HCT116 (cell line): ENCODE measurements at regions not wholly inside any gene's neighbourhood (a gene's known extent, or its start where the extent isn't known, plus 50 kb on each side); places are given as distances from the start of the nearest gene placed in this dataset.

Experiments used
- CEBPB ChIP-seq: IDR thresholded peaks from 2 replicates; pipeline ENCODE4 v1.6.1; 2012; ENCODE audit warnings: low read depth
- EZH2phosphoT487 ChIP-seq: fragments of 200-600 bp; IDR thresholded peaks from 2 replicates; pipeline ENCODE4 v1.6.1; 2018; ENCODE audit warnings: antibody characterized with exemption, borderline replicate concordance
- MAX ChIP-seq: IDR thresholded peaks from 2 replicates; pipeline ENCODE4 v1.6.1; 2012
- POLR2A ChIP-seq: IDR thresholded peaks from 2 replicates; pipeline ENCODE4 v1.7.0; 2011; ENCODE audit warnings: borderline replicate concordance; ENCODE audit not compliant: insufficient read depth, insufficient read length; ENCODE audit errors: extremely low read depth
- REST ChIP-seq: IDR thresholded peaks from 2 replicates; pipeline ENCODE4 v1.6.1; 2012; ENCODE audit warnings: low read depth
- SP1 ChIP-seq: IDR thresholded peaks from 2 replicates; pipeline ENCODE4 v1.6.1; 2012; ENCODE audit warnings: low read depth
- TCF7L2 ChIP-seq: IDR thresholded peaks from 2 replicates; pipeline ENCODE4 v1.7.0; 2011; ENCODE audit warnings: borderline replicate concordance, inconsistent platforms; ENCODE audit not compliant: insufficient read depth, insufficient read length; ENCODE audit errors: extremely low read depth
- ZNF274 ChIP-seq: fragments of 200-500 bp; sonication (Bioruptor generic); IDR thresholded peaks from 2 replicates; pipeline ENCODE4 v1.6.1; 2014; ENCODE audit warnings: mild to moderate bottlenecking, low read depth, low read length, inconsistent platforms
- TF ChIP-seq, protein P1 (sequence below), 3 experiments: fragments of 200-600 bp in 1 of 3; sonication (generic) in 1 of 3; IDR thresholded peaks in 2 of 3; conservative IDR thresholded peaks in 1 of 3; 2 replicates each; pipeline ENCODE4 v1.5.1; 2012 to 2017; ENCODE audit warnings: low read depth in 2 of 3, low read length in 2 of 3, antibody characterized with exemption in 1 of 3, borderline replicate concordance in 1 of 3, control low read depth in 1 of 3, mild to moderate bottlenecking in 1 of 3, mixed read lengths in 1 of 3, mixed run types in 1 of 3, moderate library complexity in 1 of 3; ENCODE audit not compliant: insufficient read depth in 1 of 3

GRCh38 chr9:71552480-71552879 lies 215.8 kb downstream of the CEMIP2 start:
- no peak for TF ChIP-seq EZH2phosphoT487
- TF ChIP-seq, protein P1, sequence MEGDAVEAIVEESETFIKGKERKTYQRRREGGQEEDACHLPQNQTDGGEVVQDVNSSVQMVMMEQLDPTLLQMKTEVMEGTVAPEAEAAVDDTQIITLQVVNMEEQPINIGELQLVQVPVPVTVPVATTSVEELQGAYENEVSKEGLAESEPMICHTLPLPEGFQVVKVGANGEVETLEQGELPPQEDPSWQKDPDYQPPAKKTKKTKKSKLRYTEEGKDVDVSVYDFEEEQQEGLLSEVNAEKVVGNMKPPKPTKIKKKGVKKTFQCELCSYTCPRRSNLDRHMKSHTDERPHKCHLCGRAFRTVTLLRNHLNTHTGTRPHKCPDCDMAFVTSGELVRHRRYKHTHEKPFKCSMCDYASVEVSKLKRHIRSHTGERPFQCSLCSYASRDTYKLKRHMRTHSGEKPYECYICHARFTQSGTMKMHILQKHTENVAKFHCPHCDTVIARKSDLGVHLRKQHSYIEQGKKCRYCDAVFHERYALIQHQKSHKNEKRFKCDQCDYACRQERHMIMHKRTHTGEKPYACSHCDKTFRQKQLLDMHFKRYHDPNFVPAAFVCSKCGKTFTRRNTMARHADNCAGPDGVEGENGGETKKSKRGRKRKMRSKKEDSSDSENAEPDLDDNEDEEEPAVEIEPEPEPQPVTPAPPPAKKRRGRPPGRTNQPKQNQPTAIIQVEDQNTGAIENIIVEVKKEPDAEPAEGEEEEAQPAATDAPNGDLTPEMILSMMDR (IDR thresholded peaks at IDR 0.05 in 2 of 3, conservative IDR thresholded peaks at IDR 0.05 in 1 of 3; ENCODE audit: borderline replicate concordance in 1 of 3, insufficient read depth in 1 of 3, low read depth in 2 of 3, low read length in 2 of 3): no peak
- no peak for TF ChIP-seq TCF7L2
- TF ChIP-seq POLR2A: no peak
- no peak for TF ChIP-seq REST
- no peak for TF ChIP-seq MAX
- TF ChIP-seq CEBPB: no peak
- no peak for TF ChIP-seq ZNF274
- no peak for TF ChIP-seq SP1
